ENCODE measurements at regions not wholly inside any gene's neighbourhood (a gene's known extent, or its start where the extent isn't known, plus 50 kb on each side); places are given as distances from the start of the nearest gene placed in this dataset.

DNA sequence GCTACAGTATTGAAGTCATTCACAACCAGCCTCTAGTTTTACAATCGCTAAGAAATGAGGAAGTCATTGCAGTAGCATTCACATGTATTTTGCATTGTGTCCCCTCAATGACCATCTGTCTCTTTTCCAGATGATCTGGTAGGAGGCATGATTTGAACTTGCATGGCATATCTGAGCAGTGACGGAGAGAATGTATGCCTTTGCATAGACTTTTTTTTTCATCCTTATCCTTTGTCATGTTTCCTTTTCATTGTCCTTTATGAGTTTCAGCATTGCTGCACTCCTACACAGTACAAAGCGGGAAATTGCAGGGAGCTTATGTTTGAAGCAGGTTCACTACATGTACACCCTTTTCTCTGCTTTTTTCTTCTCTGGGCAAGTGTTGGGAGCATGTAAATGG is 516.4 kb upstream of the GRIA3 start:
- DNase-seq (ENCODE audit: low spot score), result no peak
- in situ Hi-C loops (cut with HindIII; ENCODE audit: low sequenced_read_pairs), result no loop called here

DNA sequence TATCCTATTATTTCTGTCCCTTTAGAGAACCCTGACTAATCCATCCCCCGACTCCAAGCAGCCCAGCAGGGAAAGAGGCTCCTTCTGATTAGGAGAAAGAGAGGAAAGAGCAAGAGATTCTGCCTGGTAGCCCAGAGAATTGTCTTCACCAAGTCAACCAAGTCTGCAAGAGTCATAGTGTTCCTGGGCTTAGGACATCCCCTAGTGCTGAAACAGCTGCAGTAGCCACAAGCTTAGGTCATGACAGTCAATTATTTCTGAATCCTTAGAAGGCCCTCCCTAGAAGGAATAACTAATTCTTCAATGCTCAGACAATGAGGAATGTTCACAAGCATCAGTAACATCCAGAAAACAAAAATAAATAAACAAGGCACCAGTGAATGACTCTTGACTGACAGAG is 480.3 kb upstream of the GRIA3 start:
- in situ Hi-C loops (cut with HindIII; ENCODE audit: low sequenced_read_pairs), result no loop called here
- no peak for DNase-seq (ENCODE audit: low spot score)

DNA sequence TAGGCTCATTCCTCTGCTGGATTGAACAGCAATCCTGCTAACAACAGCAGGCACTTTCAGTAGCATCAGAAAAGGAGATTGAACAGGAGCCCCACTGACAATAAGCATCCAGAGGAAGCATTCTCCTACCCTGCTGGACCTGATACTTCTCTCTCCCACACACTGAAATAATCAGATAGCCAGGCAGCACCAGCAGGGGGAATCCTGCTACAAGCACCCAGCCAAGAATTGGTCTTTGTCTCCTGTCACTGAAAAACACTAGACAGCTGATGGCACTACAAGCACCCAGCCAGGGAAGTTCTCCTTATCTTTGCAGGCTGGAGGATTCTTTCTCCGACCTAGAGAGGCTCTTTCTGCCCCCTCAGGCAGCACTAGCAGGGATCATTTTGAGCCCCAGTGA is 444.3 kb upstream of the GRIA3 start:
- in situ Hi-C loops (cut with HindIII; ENCODE audit: low sequenced_read_pairs), result no loop called here
- DNase-seq (ENCODE audit: low spot score), result no peak

GRCh38 chrX:122770581-122770980 is 413.5 kb upstream of the GRIA3 start:
- no peak for DNase-seq (ENCODE audit: low spot score)
- in situ Hi-C loops (cut with HindIII; ENCODE audit: low sequenced_read_pairs), result no loop called here

DNA sequence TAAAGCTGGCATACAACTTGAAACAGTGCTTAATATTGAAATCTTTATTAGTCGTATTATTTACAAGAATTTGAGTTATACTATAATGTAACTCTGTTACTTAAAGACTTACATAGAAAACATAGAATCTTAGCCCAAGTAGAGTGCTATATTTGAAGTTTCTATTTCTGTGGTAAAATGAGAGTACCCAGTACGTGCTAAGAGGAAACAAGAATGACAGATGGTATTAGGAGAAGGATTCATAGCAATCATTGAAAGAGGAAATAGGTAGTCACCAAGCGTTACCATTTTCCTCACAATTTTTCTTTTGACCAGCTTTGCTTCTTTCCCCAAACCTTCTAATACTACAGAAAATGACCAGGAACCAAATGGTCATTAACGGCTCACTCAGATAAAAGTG is 412.1 kb upstream of the GRIA3 start:
- DNase-seq (ENCODE audit: low spot score), result no peak
- in situ Hi-C loops (cut with HindIII; ENCODE audit: low sequenced_read_pairs), result no loop called here

GRCh38 chrX:122777766-122778165 is 406.3 kb upstream of the GRIA3 start:
- in situ Hi-C loops (cut with HindIII; ENCODE audit: low sequenced_read_pairs), result no loop called here
- no peak for DNase-seq (ENCODE audit: low spot score)

GRCh38 chrX:122783918-122784317 is 400.2 kb upstream of the GRIA3 start:
- DNase-seq (ENCODE audit: low spot score), result no peak
- in situ Hi-C loops (cut with HindIII; ENCODE audit: low sequenced_read_pairs), result no loop called here

- DNase-seq (ENCODE audit: low spot score), result no peak
- in situ Hi-C loops (cut with HindIII; ENCODE audit: low sequenced_read_pairs), result no loop called here
Measured at GRCh38 chrX:122787231-122787630, 396.8 kb upstream of the GRIA3 start.

- no peak for DNase-seq (ENCODE audit: low spot score)
- in situ Hi-C loops (cut with HindIII; ENCODE audit: low sequenced_read_pairs), result no loop called here
Measured at GRCh38 chrX:122788216-122788615, 395.9 kb upstream of the GRIA3 start.

DNA sequence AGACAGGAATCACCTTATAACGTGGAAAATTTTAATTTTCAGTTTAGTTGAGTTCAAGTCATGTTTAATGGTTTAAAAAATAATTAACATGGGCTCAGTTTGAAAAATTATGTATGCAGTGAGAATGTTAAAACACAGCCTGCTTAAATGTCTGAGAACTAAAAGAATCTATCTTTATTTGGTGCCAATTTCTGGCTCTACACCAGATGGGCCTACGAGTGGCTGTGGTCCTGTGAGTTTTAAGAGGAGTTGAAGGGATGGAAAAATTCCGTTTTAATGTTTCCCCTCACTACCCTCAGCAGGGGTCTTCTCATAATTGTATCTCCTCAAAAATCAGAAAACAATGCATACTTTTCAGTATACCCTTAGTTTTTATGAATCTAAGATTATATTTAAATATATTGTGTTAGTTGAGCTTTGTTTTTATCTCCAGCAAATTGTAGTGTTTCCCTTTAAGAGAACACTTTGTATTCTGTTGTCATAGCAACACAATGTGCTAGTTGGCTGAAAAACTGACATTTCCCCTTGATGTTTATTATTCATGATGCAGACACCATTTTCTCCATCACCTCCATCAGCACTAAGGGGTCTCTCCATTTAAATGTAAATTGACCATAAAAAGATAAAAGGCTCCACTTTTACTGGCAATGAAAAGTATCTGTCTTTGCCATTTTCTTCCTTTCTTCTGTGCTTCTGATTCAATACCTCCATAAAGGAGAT is 393.5 kb upstream of the GRIA3 start:
- DNase-seq (ENCODE audit: low spot score), result no peak
- in situ Hi-C loops (cut with HindIII; ENCODE audit: low sequenced_read_pairs), result no loop called here

GRCh38 chrX:122813876-122814275 is 370.2 kb upstream of the GRIA3 start:
- in situ Hi-C loops (cut with HindIII; ENCODE audit: low sequenced_read_pairs), result no loop called here
- DNase-seq (ENCODE audit: low spot score), result no peak

DNA sequence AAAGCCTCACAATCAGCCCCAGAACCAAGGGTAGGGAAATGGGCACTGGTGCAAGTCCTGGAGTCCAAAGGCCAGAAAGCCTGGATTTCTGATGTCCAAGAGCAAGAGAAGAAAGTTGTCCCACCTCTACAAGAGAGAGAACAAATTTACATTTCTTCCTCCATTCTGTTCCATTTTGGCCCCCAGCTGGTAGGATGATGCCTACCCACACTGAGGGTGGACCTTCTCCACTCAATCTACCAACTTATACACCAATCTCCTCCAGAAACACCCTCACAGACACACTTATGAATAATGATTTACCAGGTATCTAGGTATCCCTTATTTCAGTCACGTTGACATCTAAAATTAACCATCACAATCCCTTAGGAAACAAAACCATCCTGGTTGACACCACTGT is 367.8 kb upstream of the GRIA3 start:
- in situ Hi-C loops (cut with HindIII; ENCODE audit: low sequenced_read_pairs), result no loop called here
- no peak for DNase-seq (ENCODE audit: low spot score)

DNA sequence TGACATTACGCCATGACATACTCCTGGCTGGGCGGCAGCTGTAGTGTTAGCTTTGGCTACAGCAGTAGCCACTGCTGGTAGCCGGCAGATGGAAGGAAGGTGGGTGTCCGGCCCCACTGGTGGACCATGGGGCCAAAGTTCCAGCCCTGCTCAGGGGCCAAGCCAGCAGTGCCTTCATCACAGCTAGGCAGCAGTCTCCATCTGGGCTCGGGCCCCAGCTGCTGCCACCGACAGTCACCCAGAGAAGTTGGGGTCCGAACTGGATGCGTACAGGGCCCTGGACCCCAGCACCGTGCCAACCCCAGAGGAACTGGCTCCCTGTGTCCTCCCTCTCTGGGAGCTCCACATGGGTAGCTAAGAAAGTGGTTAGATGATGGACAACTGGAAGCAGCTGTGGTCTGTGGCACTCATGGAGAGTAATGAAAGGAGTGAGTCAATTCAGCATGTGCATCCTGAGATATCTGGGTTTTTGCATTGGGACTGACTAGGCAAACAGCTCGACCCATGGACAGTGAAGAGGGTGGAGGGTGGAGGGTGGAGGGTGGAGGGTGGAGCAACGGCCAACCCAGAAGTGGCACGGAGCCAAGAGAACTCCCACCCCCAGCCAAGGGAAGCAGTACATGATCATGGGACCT is 366.6 kb upstream of the GRIA3 start:
- DNase-seq (ENCODE audit: low spot score), result no peak
- in situ Hi-C loops (cut with HindIII; ENCODE audit: low sequenced_read_pairs), result no loop called here

- in situ Hi-C loops (cut with HindIII; ENCODE audit: low sequenced_read_pairs), result no loop called here
- DNase-seq (ENCODE audit: low spot score), result no peak
Measured at GRCh38 chrX:122818068-122818467, 366.0 kb upstream of the GRIA3 start.

- no peak for DNase-seq (ENCODE audit: low spot score)
- in situ Hi-C loops (cut with HindIII; ENCODE audit: low sequenced_read_pairs), result no loop called here
Measured at GRCh38 chrX:122833230-122833629, 350.8 kb upstream of the GRIA3 start.

DNA sequence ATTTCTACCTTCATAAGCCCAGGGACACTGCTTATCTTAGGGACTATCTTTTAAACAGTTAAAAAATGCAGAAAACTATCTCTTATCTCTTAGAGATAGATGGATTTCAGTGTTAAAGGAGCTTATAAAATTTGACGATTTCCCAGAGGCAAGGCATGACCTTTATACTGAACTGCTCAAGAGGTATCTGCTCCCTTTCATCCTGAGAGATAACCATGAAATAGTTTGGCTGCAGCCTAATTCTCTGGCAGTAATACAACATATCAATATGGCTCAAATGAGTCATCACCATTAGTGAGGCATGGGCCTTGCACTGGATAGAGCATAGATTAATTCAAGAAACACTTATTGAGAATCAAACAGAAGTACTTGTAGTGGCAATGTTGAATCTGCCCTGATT is 348.2 kb upstream of the GRIA3 start:
- in situ Hi-C loops (cut with HindIII; ENCODE audit: low sequenced_read_pairs), result no loop called here
- DNase-seq (ENCODE audit: low spot score), result no peak

GRCh38 chrX:122850326-122850725 is 333.8 kb upstream of the GRIA3 start:
- in situ Hi-C loops (cut with HindIII; ENCODE audit: low sequenced_read_pairs), result no loop called here
- no peak for DNase-seq (ENCODE audit: low spot score)

GRCh38 chrX:122856205-122856604 is 327.9 kb upstream of the GRIA3 start:
- no peak for DNase-seq (ENCODE audit: low spot score)
- in situ Hi-C loops (cut with HindIII; ENCODE audit: low sequenced_read_pairs), result no loop called here

- in situ Hi-C loops (cut with HindIII; ENCODE audit: low sequenced_read_pairs), result no loop called here
- DNase-seq (ENCODE audit: low spot score), result no peak
Measured at GRCh38 chrX:122857734-122858133, 326.3 kb upstream of the GRIA3 start.

GRCh38 chrX:122863067-122863466 is 321.0 kb upstream of the GRIA3 start:
- no peak for DNase-seq (ENCODE audit: low spot score)
- in situ Hi-C loops (cut with HindIII; ENCODE audit: low sequenced_read_pairs), result no loop called here

- in situ Hi-C loops (cut with HindIII; ENCODE audit: low sequenced_read_pairs), result no loop called here
Measured at GRCh38 chrX:122866532-122866931, 317.5 kb upstream of the GRIA3 start.

More at GRCh38 chrX:122866532-122866931, 317.5 kb upstream of the GRIA3 start:
- DNase-seq (ENCODE audit: low spot score), result no peak
